Astrocyte (in vitro differentiated cells and primary cell): ENCODE measurements at regions not wholly inside any gene's neighbourhood (a gene's known extent, or its start where the extent isn't known, plus 50 kb on each side); places are given as distances from the start of the nearest gene placed in this dataset.

Experiments
- DNase-seq: peaks from one replicate; pipeline ENCODE4 v3.0.0-alpha.2; 2010; ENCODE audit warnings: low read depth
- FAIRE-seq: peaks from 2 replicates; lab custom pipeline; 2011; peaks lifted over from hg19 to GRCh38; lab: Jason Lieb, UNC
- H2AFZ ChIP-seq: 2 replicates; pipeline ENCODE4 v1.6.0; 2012; ENCODE audit warnings: low read depth, low read length, inconsistent platforms
- H3K27ac ChIP-seq: 2 replicates; pipeline ENCODE4 v1.5.1; 2011; ENCODE audit warnings: low read depth, low read length, inconsistent platforms
- H3K27me3 ChIP-seq: 2 replicates; pipeline ENCODE4 v1.6.0; 2011; ENCODE audit warnings: low read length, inconsistent platforms; ENCODE audit not compliant: insufficient read depth
- H3K36me3 ChIP-seq: 2 replicates; pipeline ENCODE4 v1.5.1; 2011; ENCODE audit warnings: low read length, inconsistent platforms; ENCODE audit not compliant: insufficient read depth
- H3K4me1 ChIP-seq: 2 replicates; pipeline ENCODE4 v1.5.1; 2011; ENCODE audit warnings: low read length, inconsistent platforms; ENCODE audit not compliant: insufficient read depth
- H3K4me2 ChIP-seq: 2 replicates; pipeline ENCODE4 v1.6.0; 2012; ENCODE audit warnings: low read length, inconsistent platforms
- H3K4me3 ChIP-seq: 2 replicates; pipeline ENCODE4 v1.5.1; 2011; ENCODE audit warnings: low read depth, mild to moderate bottlenecking, low read length, inconsistent platforms; ENCODE audit not compliant: insufficient read depth
- H3K79me2 ChIP-seq: 2 replicates; pipeline ENCODE4 v1.6.0; 2012; ENCODE audit warnings: mild to moderate bottlenecking, low read length, inconsistent platforms; ENCODE audit not compliant: insufficient read depth
- H3K9ac ChIP-seq: 2 replicates; pipeline ENCODE4 v1.6.0; 2012; ENCODE audit warnings: mild to moderate bottlenecking, low read length, inconsistent platforms
- H3K9me3 ChIP-seq: 2 replicates; pipeline ENCODE4 v1.5.1; 2012; ENCODE audit warnings: low read depth, mild to moderate bottlenecking, low read length, inconsistent platforms; ENCODE audit not compliant: insufficient read depth
- H4K20me1 ChIP-seq: 2 replicates; pipeline ENCODE4 v1.6.0; 2012; ENCODE audit warnings: low read length, inconsistent platforms; ENCODE audit not compliant: insufficient read depth
- H3K27ac Mint-ChIP-seq: one replicate; pipeline ENCODE4 v1.8.0; 2021; ENCODE audit warnings: mild to moderate bottlenecking, mixed read lengths; ENCODE audit not compliant: unreplicated experiment
- H3K27me3 Mint-ChIP-seq: one replicate; pipeline ENCODE4 v1.8.0; 2021; ENCODE audit warnings: low read depth, mixed read lengths; ENCODE audit not compliant: unreplicated experiment
- H3K36me3 Mint-ChIP-seq: one replicate; pipeline ENCODE4 v1.8.0; 2021; ENCODE audit warnings: low read depth, mixed read lengths; ENCODE audit not compliant: unreplicated experiment
- H3K4me1 Mint-ChIP-seq: one replicate; pipeline ENCODE4 v1.8.0; 2021; ENCODE audit warnings: low read depth, mixed read lengths; ENCODE audit not compliant: unreplicated experiment
- H3K4me3 Mint-ChIP-seq: one replicate; pipeline ENCODE4 v1.8.0; 2021; ENCODE audit warnings: mild to moderate bottlenecking, moderate library complexity, mixed read lengths; ENCODE audit not compliant: unreplicated experiment
- H3K9me3 Mint-ChIP-seq: one replicate; pipeline ENCODE4 v1.8.0; 2021; ENCODE audit warnings: mild to moderate bottlenecking, mixed read lengths; ENCODE audit not compliant: unreplicated experiment
- CTCF ChIP-seq: IDR thresholded peaks from 2 replicates; pipeline ENCODE4 v1.5.1; 2011; ENCODE audit warnings: low read depth, mild to moderate bottlenecking, inconsistent platforms, low read length, moderate library complexity; ENCODE audit not compliant: insufficient read depth
- EZH2 ChIP-seq: IDR thresholded peaks from 2 replicates; pipeline ENCODE4 v1.6.1; 2012; ENCODE audit warnings: mild to moderate bottlenecking, low read length, inconsistent platforms; ENCODE audit not compliant: insufficient read depth

GRCh38 chr14:29176876-29177275 lies 410.3 kb downstream of the FOXG1 start:
- no peak for DNase-seq
- Histone ChIP-seq H3K9me3 (no peaks in the 10 kb centered on the region), H3K79me2 (no peaks in the 10 kb centered on the region), H3K27me3 (no peaks in the 10 kb centered on the region), H3K4me2 (no peak overlapping the region), H2AFZ (no peak overlapping the region), H3K9ac (no peak overlapping the region), H3K4me1 (no peaks in the 10 kb centered on the region), H4K20me1 (no peaks in the 10 kb centered on the region), H3K36me3 (no peaks in the 10 kb centered on the region), H3K4me3 (no peak overlapping the region), H3K27ac (no peak overlapping the region)
- no peak overlapping the region for H3K4me3 Mint-ChIP-seq
- H3K27me3 Mint-ChIP-seq, result no peaks in the 10 kb centered on the region
- FAIRE-seq, result no peak
- no peaks in the 10 kb centered on the region for H3K4me1 Mint-ChIP-seq
- TF ChIP-seq EZH2 (no peak), CTCF (no peak)
- no peaks in the 10 kb centered on the region for H3K9me3 Mint-ChIP-seq
- no peak overlapping the region for H3K27ac Mint-ChIP-seq
- no peaks in the 10 kb centered on the region for H3K36me3 Mint-ChIP-seq

GRCh38 chr14:29178971-29179370 lies 412.4 kb downstream of the FOXG1 start:
- H3K36me3 Mint-ChIP-seq, result no peaks in the 10 kb centered on the region
- no peak overlapping the region for H3K4me2 ChIP-seq
- no peak for TF ChIP-seq EZH2
- no peak for TF ChIP-seq CTCF
- no peaks in the 10 kb centered on the region for H3K27me3 Mint-ChIP-seq
- H3K9me3 ChIP-seq, result no peaks in the 10 kb centered on the region
- no peak overlapping the region for H3K9ac ChIP-seq
- no peak overlapping the region for H3K27ac Mint-ChIP-seq
- H3K79me2 ChIP-seq, result no peaks in the 10 kb centered on the region
- H3K4me3 Mint-ChIP-seq, result no peak overlapping the region
- no peaks in the 10 kb centered on the region for H3K36me3 ChIP-seq
- H3K4me1 Mint-ChIP-seq, result no peaks in the 10 kb centered on the region
- DNase-seq (no peak), FAIRE-seq (no peak)
- H3K4me1 ChIP-seq, result no peaks in the 10 kb centered on the region
- no peak overlapping the region for H3K4me3 ChIP-seq
- H4K20me1 ChIP-seq, result no peaks in the 10 kb centered on the region
- H2AFZ ChIP-seq, result no peak overlapping the region
- H3K9me3 Mint-ChIP-seq, result no peaks in the 10 kb centered on the region
- H3K27ac ChIP-seq, result no peak overlapping the region
- H3K27me3 ChIP-seq, result no peaks in the 10 kb centered on the region

- no peak for FAIRE-seq
- no peaks in the 10 kb centered on the region for H3K36me3 ChIP-seq
- H3K79me2 ChIP-seq, result no peaks in the 10 kb centered on the region
- H4K20me1 ChIP-seq, result no peaks in the 10 kb centered on the region
- no peaks in the 10 kb centered on the region for H3K27me3 ChIP-seq
- H2AFZ ChIP-seq, result no peak overlapping the region
- peaks cover 4% of the 10 kb centered on the region for H3K9me3 Mint-ChIP-seq
- H3K27ac ChIP-seq, result no peak overlapping the region
- no peak overlapping the region for H3K4me3 Mint-ChIP-seq
- no peak overlapping the region for H3K9ac ChIP-seq
- H3K4me1 Mint-ChIP-seq, result no peaks in the 10 kb centered on the region
- H3K4me2 ChIP-seq, result no peak overlapping the region
- H3K9me3 ChIP-seq, result no peaks in the 10 kb centered on the region
- H3K4me1 ChIP-seq, result no peaks in the 10 kb centered on the region
- no peak for DNase-seq
- TF ChIP-seq CTCF (no peak), EZH2 (no peak)
- no peak overlapping the region for H3K27ac Mint-ChIP-seq
- no peak overlapping the region for H3K4me3 ChIP-seq
- H3K36me3 Mint-ChIP-seq, result no peaks in the 10 kb centered on the region
- H3K27me3 Mint-ChIP-seq, result no peaks in the 10 kb centered on the region
Observed at GRCh38 chr14:29191092-29191491, 424.5 kb downstream of the FOXG1 start.
